ENCODE measurements at regions not wholly inside any gene's neighbourhood (a gene's known extent, or its start where the extent isn't known, plus 50 kb on each side); places are given as distances from the start of the nearest gene placed in this dataset.
"Not testable (repeated sequence)": the region's sequence is repeated elsewhere in the genome, so short reads cannot be mapped to it uniquely, and the experiment has no call there.

GRCh38 chr12:131364903-131365820 lies 345.7 kb upstream of the SFSWAP start:
- TF ChIP-seq CTCF (IDR thresholded peaks at IDR 0.05) (no peak), POLR2A (IDR thresholded peaks at IDR 0.05) (no peak)

GRCh38 chr12:131365821-131366260 lies 345.0 kb upstream of the SFSWAP start:
- Histone ChIP-seq H3K27ac (no peak overlapping the region), H3K9me3 (no peaks in the 10 kb centered on the region), H3K36me3 (no peaks in the 10 kb centered on the region), H3K4me3 (no peak overlapping the region), H3K4me1 (no peaks in the 10 kb centered on the region), H3K27me3 (peaks cover 0 to 15% (median 0%) of the 10 kb centered on the region in 9 donors)
- intact Hi-C loops (cut with DNase I) = no loop called here
- 78 to 89% (median 85%) methylated on average over 14 to 15 of the region's 15 CpGs for WGBS, 4 donors
- TF ChIP-seq POLR2A (IDR thresholded peaks at IDR 0.05) (no peak), CTCF (IDR thresholded peaks at IDR 0.05) (no peak)
- peak in 1 of 5 donors; percentile 29 for DNase-seq
- ATAC-seq = no peak

More at GRCh38 chr12:131364903-131365820, 345.7 kb upstream of the SFSWAP start:
- no peak overlapping the region for H3K27ac ChIP-seq
- intact Hi-C loops (cut with DNase I) = no loop called here
- no peak for ATAC-seq
- H3K9me3 ChIP-seq = no peaks in the 10 kb centered on the region
- peaks cover 0 to 15% (median 0%) of the 10 kb centered on the region in 9 donors for H3K27me3 ChIP-seq
- H3K4me3 ChIP-seq = no peak overlapping the region
- no peaks in the 10 kb centered on the region for H3K36me3 ChIP-seq
- H3K4me1 ChIP-seq = no peaks in the 10 kb centered on the region
- WGBS, 4 donors = 81 to 88% (median 86%) methylated on average over 12 of the region's 12 CpGs
- DNase-seq = peak in 2 of 5 donors; percentile 3 to 8

- 66 to 79% (median 74%) methylated on average over 3 to 11 of the region's 11 CpGs for WGBS, 4 donors
- ATAC-seq (no peak), DNase-seq (peak in 2 of 5 donors; percentile 15 to 44)
- no peak overlapping the region for H3K4me3 ChIP-seq
- TF ChIP-seq CTCF (IDR thresholded peaks at IDR 0.05) = no peak
- TF ChIP-seq POLR2A (IDR thresholded peaks at IDR 0.05) = no peak
- no peak overlapping the region for H3K27ac ChIP-seq
- no peaks in the 10 kb centered on the region for H3K36me3 ChIP-seq
- H3K9me3 ChIP-seq = no peaks in the 10 kb centered on the region
- intact Hi-C loops (cut with DNase I) = no loop called here
- peaks cover 0 to 15% (median 0%) of the 10 kb centered on the region in 9 donors for H3K27me3 ChIP-seq
- no peaks in the 10 kb centered on the region for H3K4me1 ChIP-seq
Measured at GRCh38 chr12:131366261-131366871, 344.5 kb upstream of the SFSWAP start.

- H3K36me3 ChIP-seq; H3K4me3 ChIP-seq; H3K9me3 ChIP-seq; ATAC-seq; H3K4me1 ChIP-seq; intact Hi-C loops (cut with DNase I); H3K27ac ChIP-seq: not testable (repeated sequence)
- 85 to 90% (median 88%) methylated on average over 14 to 27 of the region's 27 CpGs for WGBS, 4 donors
- H3K27me3 ChIP-seq = peaks cover 0 to 15% (median 0%) of the 10 kb centered on the region in 9 donors
- DNase-seq = peak in 2 of 5 donors; percentile 12 to 46
Measured at GRCh38 chr12:131367067-131367982, 343.6 kb upstream of the SFSWAP start.
